K562 (cell line): ENCODE measurements at regions not wholly inside any gene's neighbourhood (a gene's known extent, or its start where the extent isn't known, plus 50 kb on each side); places are given as distances from the start of the nearest gene placed in this dataset.

Source experiments
- ATAC-seq: fragments of 200-7000 bp; cut with Tn5 transposase; 3 replicates; pipeline ENCODE4 v1.9.1; 2020; ENCODE audit warnings: moderate library complexity
- BruUV-seq: library from RNA; stranded (reverse); fragments of 400-500 nt; replicated peaks from 2 replicates; lab custom pipeline; 2021; lab: Mats Ljungman, UMichigan
- CTCF ChIA-PET: fragments of 300-600 bp; formaldehyde crosslinking; extraction: SDS; loops from one replicate; lab custom pipeline; 2021; ENCODE audit warnings: low intra/inter-chr PET ratio; lab: Yijun Ruan, JAX
- POLR2A ChIA-PET: fragments of 300-600, 350-650 bp; sonication (Branson Sonifier 250); formaldehyde crosslinking; extraction: SDS; loops from one replicate; lab custom pipeline; 2021; ENCODE audit warnings: antibody characterized with exemption, inconsistent platforms; lab: Yijun Ruan, JAX
- DNase-seq, 4 experiments: peaks; one replicate each; pipeline versions ENCODE4 v3.0.0 to v3.0.0-alpha.2; 2011 to 2018; ENCODE audit warnings: low spot score in 3 of 4, mixed read lengths in 3 of 4; ENCODE audit errors: extremely low read depth in 1 of 4
- FAIRE-seq: peaks from 2 replicates; lab custom pipeline; 2011; peaks lifted over from hg19 to GRCh38; lab: Jason Lieb, UNC
- H2AFZ ChIP-seq: 2 replicates; pipeline ENCODE4 v1.6.0; 2011; ENCODE audit warnings: low read depth, low read length, control low read depth, inconsistent platforms
- H3K27ac ChIP-seq: fragments of 200-600 bp; 3 replicates; pipeline ENCODE4 v1.8.0; 2011; ENCODE audit warnings: low read depth, mild to moderate bottlenecking, control low read depth, inconsistent platforms, low read length, moderate library complexity, mixed read lengths; ENCODE audit errors: extremely low read depth
- H3K27me3 ChIP-seq, 2 experiments: fragments of 300-600 bp in 1 of 2; 2 replicates in 1 of 2; 3 replicates in 1 of 2; pipeline versions ENCODE4 v1.6.0 to v1.8.0; 2011; ENCODE audit warnings: inconsistent platforms in 2 of 2, low read length in 2 of 2, mild to moderate bottlenecking in 1 of 2, mixed read lengths in 1 of 2, moderate library complexity in 1 of 2; ENCODE audit not compliant: control insufficient read depth in 2 of 2, insufficient read depth in 2 of 2
- H3K36me3 ChIP-seq: fragments of 300-600 bp; 3 replicates; pipeline ENCODE4 v1.8.0; 2011; ENCODE audit warnings: mild to moderate bottlenecking, low read length, inconsistent platforms; ENCODE audit not compliant: control insufficient read depth, insufficient read depth
- H3K4me1 ChIP-seq, 2 experiments: fragments of 200-600 bp in 1 of 2; replicated peaks in 1 of 2; 2 replicates in 1 of 2; 3 replicates in 1 of 2; pipeline versions ENCODE4 v1.5.1 to v1.8.0; 2011; ENCODE audit warnings: inconsistent platforms in 2 of 2, low read length in 2 of 2, mild to moderate bottlenecking in 1 of 2, mixed read lengths in 1 of 2, moderate library complexity in 1 of 2; ENCODE audit not compliant: control insufficient read depth in 2 of 2, insufficient read depth in 2 of 2
- H3K4me2 ChIP-seq: 2 replicates; pipeline ENCODE4 v1.6.1; 2011; ENCODE audit warnings: low read length, control low read depth, inconsistent platforms, mixed read lengths; ENCODE audit not compliant: insufficient read depth
- H3K4me3 ChIP-seq: fragments of 200-600 bp; sonication (generic), shearing (Covaris generic); 2 replicates; pipeline ENCODE4 v1.5.1; 2016; ENCODE audit warnings: control low read depth, inconsistent platforms
- H3K79me2 ChIP-seq: fragments of 200-600 bp; 3 replicates; pipeline ENCODE4 v1.8.0; 2011; ENCODE audit warnings: low read length, inconsistent platforms; ENCODE audit not compliant: control insufficient read depth, insufficient read depth
- H3K9ac ChIP-seq, 2 experiments: 2 replicates each; pipeline versions ENCODE4 v1.6.0 to v1.6.1; 2011; ENCODE audit warnings: low read depth in 2 of 2, low read length in 2 of 2, control low read depth in 1 of 2, inconsistent platforms in 1 of 2, mild to moderate bottlenecking in 1 of 2, mixed read lengths in 1 of 2; ENCODE audit not compliant: insufficient read depth in 1 of 2
- H3K9me1 ChIP-seq: one replicate; pipeline ENCODE4 v1.6.0; 2011; ENCODE audit warnings: inconsistent platforms, mild to moderate bottlenecking, low read length, moderate library complexity; ENCODE audit not compliant: control insufficient read depth, insufficient read depth
- H3K9me3 ChIP-seq: replicated peaks from 2 replicates; pipeline ENCODE4 v1.5.1; 2011; ENCODE audit warnings: low read depth, low read length, inconsistent platforms; ENCODE audit not compliant: control insufficient read depth, insufficient read depth
- H4K20me1 ChIP-seq: replicated peaks from 2 replicates; pipeline ENCODE4 v1.6.1; 2011; ENCODE audit warnings: low read length, inconsistent platforms, mixed read lengths; ENCODE audit not compliant: control insufficient read depth, insufficient read depth
- EZH2 ChIP-seq: IDR thresholded peaks from 2 replicates; pipeline ENCODE4 v1.6.1; 2012; ENCODE audit warnings: low read depth, mild to moderate bottlenecking, inconsistent platforms, low read length, borderline replicate concordance
- JUNB ChIP-seq: fragments of 450-650 bp; formaldehyde crosslinking; conservative IDR thresholded peaks from 2 replicates; pipeline ENCODE4 v1.4.0; 2020; ENCODE audit warnings: mild to moderate bottlenecking
- NFE2L1 ChIP-seq: fragments of 450-650 bp; IDR thresholded peaks from 2 replicates; pipeline ENCODE4 v1.6.1; 2016; ENCODE audit warnings: missing genetic modification characterization, low read depth, mild to moderate bottlenecking, missing compliant biosample characterization, moderate library complexity, borderline replicate concordance
- POLR2AphosphoS5 ChIP-seq: IDR thresholded peaks from 2 replicates; pipeline ENCODE4 v1.6.1; 2011; ENCODE audit warnings: mild to moderate bottlenecking, low read depth, low read length, moderate library complexity; ENCODE audit not compliant: control insufficient read depth, insufficient read depth
- PRPF4 ChIP-seq: fragments of 200-400 bp; formaldehyde crosslinking; IDR thresholded peaks from one replicate; pipeline ENCODE4 v1.6.1; 2017; ENCODE audit warnings: low read length, low read depth, mild to moderate bottlenecking; ENCODE audit not compliant: insufficient read depth, poor library complexity, severe bottlenecking
- in situ Hi-C: fragments of 300-500 bp; cut with MboI; formaldehyde crosslinking; loops from 4 replicates; pipeline ENCODE4 v1.15.0; 2018; ENCODE audit warnings: inconsistent platforms, mixed read lengths
- intact Hi-C: fragments of 100-400 bp; cut with micrococcal nuclease; formaldehyde crosslinking; loops from 2 replicates; pipeline ENCODE4 v1.14.2; 2022
- TF ChIP-seq, protein P1 (sequence below), 2 experiments: IDR thresholded peaks; 2 replicates each; pipeline ENCODE4 v1.6.1; 2011; ENCODE audit warnings: borderline replicate concordance in 1 of 2, control low read depth in 1 of 2, low read depth in 1 of 2, low read length in 1 of 2, mild to moderate bottlenecking in 1 of 2, mixed read lengths in 1 of 2, moderate library complexity in 1 of 2; ENCODE audit not compliant: insufficient read depth in 1 of 2, insufficient read length in 1 of 2, poor library complexity in 1 of 2, severe bottlenecking in 1 of 2; ENCODE audit errors: extremely low read depth in 1 of 2
- TF ChIP-seq, protein P2 (sequence below): sonication (generic); formaldehyde crosslinking; IDR thresholded peaks from 2 replicates; pipeline ENCODE4 v1.8.1; 2022; ENCODE audit warnings: missing genetic modification reagents

DNA sequence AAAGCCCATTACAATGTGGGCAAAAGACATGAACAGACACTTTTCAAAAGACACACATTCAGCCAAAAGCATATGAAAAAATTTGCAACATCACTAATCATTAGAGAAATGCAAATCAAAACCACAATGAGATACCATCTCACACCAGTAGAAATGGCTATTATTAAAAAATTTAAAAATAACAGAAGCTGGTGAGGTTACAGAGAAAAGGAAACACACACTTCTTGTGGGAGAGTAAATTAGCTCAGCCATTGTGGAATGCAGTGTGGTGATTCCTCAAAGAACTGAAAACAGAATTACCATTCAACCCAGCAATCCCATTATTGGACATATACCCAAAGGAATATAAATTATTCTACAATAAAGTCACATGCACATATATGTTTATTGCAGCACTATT is 585.2 kb upstream of the TUSC1 start:
- Histone ChIP-seq H3K9me1 (no peaks in the 10 kb centered on the region), H3K4me2 (no peak overlapping the region), H3K4me1 (no peaks in the 10 kb centered on the region), H3K9ac (no peak overlapping the region), H3K79me2 (no peaks in the 10 kb centered on the region), H2AFZ (no peak overlapping the region), H3K4me3 (no peak overlapping the region), H4K20me1 (no peaks in the 10 kb centered on the region), H3K9me3 (no peaks in the 10 kb centered on the region), H3K27ac (no peak overlapping the region), H3K27me3 (no peaks in the 10 kb centered on the region), H3K36me3 (no peaks in the 10 kb centered on the region)
- intact Hi-C loops, result no loop called here
- POLR2A ChIA-PET, result no interaction called here
- in situ Hi-C loops, result no loop called here
- CTCF ChIA-PET, result no interaction called here
- no TSS peak for BruUV-seq
- no peak for TF ChIP-seq POLR2AphosphoS5
- TF ChIP-seq JUNB (CRISPR knock-in tag), result no peak
- TF ChIP-seq NFE2L1 (tag), result no peak
- TF ChIP-seq, protein P1, sequence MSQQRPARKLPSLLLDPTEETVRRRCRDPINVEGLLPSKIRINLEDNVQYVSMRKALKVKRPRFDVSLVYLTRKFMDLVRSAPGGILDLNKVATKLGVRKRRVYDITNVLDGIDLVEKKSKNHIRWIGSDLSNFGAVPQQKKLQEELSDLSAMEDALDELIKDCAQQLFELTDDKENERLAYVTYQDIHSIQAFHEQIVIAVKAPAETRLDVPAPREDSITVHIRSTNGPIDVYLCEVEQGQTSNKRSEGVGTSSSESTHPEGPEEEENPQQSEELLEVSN (IDR thresholded peaks at IDR 0.05; ENCODE audit: borderline replicate concordance in 1 of 2, extremely low read depth in 1 of 2, insufficient read depth in 1 of 2, insufficient read length in 1 of 2, low read depth in 1 of 2, low read length in 1 of 2, poor library complexity in 1 of 2, severe bottlenecking in 1 of 2), result no peak
- TF ChIP-seq PRPF4, result no peak
- TF ChIP-seq, protein P2, sequence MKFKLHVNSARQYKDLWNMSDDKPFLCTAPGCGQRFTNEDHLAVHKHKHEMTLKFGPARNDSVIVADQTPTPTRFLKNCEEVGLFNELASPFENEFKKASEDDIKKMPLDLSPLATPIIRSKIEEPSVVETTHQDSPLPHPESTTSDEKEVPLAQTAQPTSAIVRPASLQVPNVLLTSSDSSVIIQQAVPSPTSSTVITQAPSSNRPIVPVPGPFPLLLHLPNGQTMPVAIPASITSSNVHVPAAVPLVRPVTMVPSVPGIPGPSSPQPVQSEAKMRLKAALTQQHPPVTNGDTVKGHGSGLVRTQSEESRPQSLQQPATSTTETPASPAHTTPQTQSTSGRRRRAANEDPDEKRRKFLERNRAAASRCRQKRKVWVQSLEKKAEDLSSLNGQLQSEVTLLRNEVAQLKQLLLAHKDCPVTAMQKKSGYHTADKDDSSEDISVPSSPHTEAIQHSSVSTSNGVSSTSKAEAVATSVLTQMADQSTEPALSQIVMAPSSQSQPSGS (CRISPR knock-in tag), result no peak
- no peak for TF ChIP-seq EZH2
- ATAC-seq (no peak), FAIRE-seq (no peak), DNase-seq (no peak)
